Stimulated activated effector memory CD8-positive, alpha-beta T cell treated with anti-CD3 and anti-CD28 coated beads, Interleukin-12 subunit alpha, Interleukin-12 subunit beta, amount 100 ng/mL, for 72 hours (primary cell): ENCODE measurements at regions not wholly inside any gene's neighbourhood (a gene's known extent, or its start where the extent isn't known, plus 50 kb on each side); places are given as distances from the start of the nearest gene placed in this dataset.
A peak's percentile ranks its signal among the peaks of the same experiment; 100 is the strongest.
"Not testable (repeated sequence)": the region's sequence is repeated elsewhere in the genome, so short reads cannot be mapped to it uniquely, and the experiment has no call there.

ENCODE experiments used
- ATAC-seq: fragments of 150-1000 bp; cut with Tn5 transposase; 2 replicates; pipeline ENCODE4 v1.10.0; 2021
- DNase-seq, 2 donors: peaks; one replicate each; pipeline ENCODE4 v3.0.0; 2021 to 2022; ENCODE audit warnings: low spot score in 2 of 2
- H3K27ac Mint-ChIP-seq: one replicate; pipeline ENCODE4 v1.8.0; 2022; ENCODE audit warnings: mild to moderate bottlenecking, mixed read lengths
- H3K36me3 Mint-ChIP-seq: one replicate; pipeline ENCODE4 v1.8.0; 2022; ENCODE audit warnings: mild to moderate bottlenecking, mixed read lengths
- H3K4me1 Mint-ChIP-seq: one replicate; pipeline ENCODE4 v1.8.0; 2022; ENCODE audit warnings: mixed read lengths
- H3K4me3 Mint-ChIP-seq: one replicate; pipeline ENCODE4 v1.8.0; 2022; ENCODE audit warnings: mild to moderate bottlenecking, mixed read lengths
- H3K9me3 Mint-ChIP-seq: one replicate; pipeline ENCODE4 v1.8.0; 2022; ENCODE audit warnings: mixed read lengths

DNA sequence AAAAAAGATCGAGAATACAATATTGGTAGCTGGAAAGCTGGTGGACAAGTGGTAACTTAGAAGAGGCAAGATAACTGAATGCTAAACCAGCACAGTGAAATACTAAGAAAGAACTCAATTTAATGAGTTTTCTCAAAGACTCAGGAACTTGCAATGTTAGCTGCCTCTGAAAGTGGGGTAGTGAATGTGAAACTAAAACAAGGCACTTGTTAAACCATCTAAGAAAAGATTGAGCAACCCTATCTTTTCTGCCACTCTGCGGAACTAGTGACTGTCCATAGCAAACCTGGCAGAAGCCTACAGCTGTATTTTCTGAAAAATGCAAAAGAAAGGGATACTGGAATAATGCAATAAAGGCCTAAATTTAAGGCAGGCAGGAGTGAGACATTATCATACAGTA is 1574.4 kb upstream of the PRR20A start:
- no peak overlapping the region for H3K27ac Mint-ChIP-seq
- peaks cover 10% of the 10 kb centered on the region for H3K9me3 Mint-ChIP-seq
- DNase-seq (no peak), ATAC-seq (no peak)
- H3K36me3 Mint-ChIP-seq, result no peaks in the 10 kb centered on the region
- no peaks in the 10 kb centered on the region for H3K4me1 Mint-ChIP-seq
- H3K4me3 Mint-ChIP-seq, result no peak overlapping the region

DNA sequence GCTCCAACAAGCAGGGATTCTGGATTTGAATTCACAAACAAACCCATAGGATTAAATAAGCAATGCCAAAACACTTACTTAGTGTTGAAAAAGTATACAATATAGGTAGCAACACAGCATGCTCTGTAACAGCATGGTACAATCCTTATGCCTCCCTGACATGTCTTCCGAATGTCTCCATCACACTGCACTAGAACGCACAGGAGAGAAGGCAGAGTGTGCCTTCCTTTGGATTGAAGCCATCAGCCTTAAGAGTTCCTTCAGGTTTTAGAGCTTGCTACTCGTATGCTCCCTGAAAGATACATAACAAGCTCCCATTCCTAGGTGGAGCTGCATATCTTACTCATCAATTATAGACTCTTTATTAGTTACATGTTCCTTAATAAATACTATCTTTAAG is 1573.9 kb upstream of the PRR20A start:
- Mint-ChIP-seq H3K27ac (no peak overlapping the region), H3K4me3 (no peak overlapping the region), H3K4me1 (no peaks in the 10 kb centered on the region), H3K9me3 (peaks cover 10% of the 10 kb centered on the region), H3K36me3 (no peaks in the 10 kb centered on the region)
- ATAC-seq, result no peak
- no peak for DNase-seq

DNA sequence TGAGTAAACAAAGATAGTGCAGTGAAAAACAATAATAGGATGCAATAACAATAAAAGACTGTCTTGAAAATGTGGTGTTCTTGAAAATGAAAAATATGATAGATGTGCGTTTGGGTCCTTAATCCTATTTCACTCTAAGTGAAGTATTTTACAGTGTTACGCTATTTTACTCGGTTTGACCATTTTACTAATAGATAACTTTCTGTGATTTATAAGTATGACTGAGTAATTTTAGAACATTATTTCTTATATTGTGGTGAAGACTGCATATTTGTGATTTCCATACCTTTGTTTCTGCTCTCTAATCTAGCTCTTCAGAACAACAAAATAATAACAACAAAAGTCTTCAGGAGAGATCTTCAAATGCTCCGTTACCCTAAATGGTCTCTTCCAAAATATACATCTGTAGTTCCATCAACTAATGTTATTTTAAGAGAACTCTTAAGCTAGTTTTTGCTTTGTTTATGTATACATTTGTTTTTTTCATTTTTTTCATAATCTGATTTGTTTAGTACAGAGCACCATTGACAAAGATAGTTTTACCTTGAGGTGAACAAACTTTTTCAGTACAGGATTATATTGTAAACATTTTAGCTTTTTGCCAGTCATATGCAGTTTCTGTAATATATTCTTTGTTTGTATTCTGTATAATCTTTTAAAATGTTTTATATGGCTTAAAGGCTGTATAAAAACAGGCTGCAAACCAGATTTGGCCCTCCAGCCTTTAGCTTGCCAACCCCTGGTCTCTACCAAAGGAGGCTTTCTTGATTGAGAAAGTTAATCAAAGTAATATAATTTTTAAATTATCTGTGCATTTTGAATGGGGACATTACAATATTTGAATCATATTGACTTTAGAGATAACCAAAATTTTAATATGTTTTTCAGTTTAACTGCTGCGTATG is 1572.7 kb upstream of the PRR20A start:
- no peak for DNase-seq
- Mint-ChIP-seq H3K9me3 (peaks cover 14% of the 10 kb centered on the region), H3K4me3 (no peak overlapping the region), H3K27ac (no peak overlapping the region), H3K36me3 (no peaks in the 10 kb centered on the region), H3K4me1 (no peaks in the 10 kb centered on the region)
- no peak for ATAC-seq

DNA sequence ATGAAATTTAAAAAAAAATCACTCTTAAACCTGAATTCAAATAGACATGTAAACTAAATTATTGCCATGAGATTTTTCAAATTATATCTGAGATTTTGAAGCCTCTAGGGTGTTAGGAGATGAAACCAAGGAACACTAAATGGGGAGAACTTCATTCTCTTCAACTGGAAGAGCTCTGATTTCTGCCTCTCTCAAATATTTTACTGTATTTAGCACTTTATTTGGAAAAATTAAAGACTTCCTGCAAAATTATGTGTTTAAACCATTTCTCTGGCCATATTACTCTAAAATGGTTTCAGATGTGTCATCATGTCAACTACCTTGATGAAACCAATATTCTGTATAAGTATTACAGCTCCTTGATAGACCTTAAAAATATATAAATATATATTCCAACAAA is 1571.6 kb upstream of the PRR20A start:
- ATAC-seq (no peak), DNase-seq (no peak)
- Mint-ChIP-seq H3K27ac (no peak overlapping the region), H3K4me3 (no peak overlapping the region), H3K9me3 (peaks cover 14% of the 10 kb centered on the region), H3K4me1 (no peaks in the 10 kb centered on the region), H3K36me3 (no peaks in the 10 kb centered on the region)

DNA sequence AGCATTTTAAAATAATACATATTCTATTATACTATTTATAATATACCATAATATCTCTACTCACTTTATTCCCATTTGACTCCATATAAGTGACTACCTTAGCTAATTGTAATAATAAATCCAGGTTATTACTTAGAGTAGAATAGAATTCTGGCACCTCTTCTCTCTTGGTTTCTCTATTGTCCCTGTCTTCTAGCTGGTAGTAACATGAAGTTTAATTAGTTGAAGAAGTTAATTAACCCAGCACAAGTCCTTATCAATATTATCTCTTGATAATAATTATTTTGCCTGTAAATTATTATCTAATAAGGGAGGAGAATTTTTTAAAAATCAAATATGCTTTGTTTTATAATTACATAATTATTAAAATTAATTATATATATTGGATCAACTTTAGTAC is 1571.2 kb upstream of the PRR20A start:
- DNase-seq (no peak), ATAC-seq (no peak)
- Mint-ChIP-seq H3K36me3 (no peaks in the 10 kb centered on the region), H3K27ac (no peak overlapping the region), H3K9me3 (peaks cover 11% of the 10 kb centered on the region), H3K4me3 (no peak overlapping the region), H3K4me1 (no peaks in the 10 kb centered on the region)

DNA sequence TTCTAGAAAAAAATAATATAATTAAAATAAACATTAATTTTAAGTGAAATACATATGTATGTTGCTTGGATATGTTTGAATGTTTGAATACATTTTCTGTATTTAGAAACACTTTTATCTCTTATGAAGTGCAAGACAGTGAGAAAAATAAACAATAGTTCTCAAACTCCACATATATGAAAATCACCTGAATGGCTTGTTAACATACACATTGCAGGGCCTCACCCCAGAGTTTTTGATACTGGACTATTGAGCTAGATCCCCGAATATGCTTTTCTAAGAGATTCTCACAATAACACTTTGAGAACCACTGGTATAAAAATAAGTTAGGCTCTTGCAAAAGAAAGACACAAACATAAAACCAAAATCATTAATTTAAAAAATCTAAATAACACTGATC is 1570.3 kb upstream of the PRR20A start:
- no peak for DNase-seq
- Mint-ChIP-seq H3K36me3 (no peaks in the 10 kb centered on the region), H3K27ac (no peak overlapping the region), H3K4me3 (no peak overlapping the region), H3K4me1 (no peaks in the 10 kb centered on the region), H3K9me3 (peaks cover 11% of the 10 kb centered on the region)
- ATAC-seq, result no peak

DNA sequence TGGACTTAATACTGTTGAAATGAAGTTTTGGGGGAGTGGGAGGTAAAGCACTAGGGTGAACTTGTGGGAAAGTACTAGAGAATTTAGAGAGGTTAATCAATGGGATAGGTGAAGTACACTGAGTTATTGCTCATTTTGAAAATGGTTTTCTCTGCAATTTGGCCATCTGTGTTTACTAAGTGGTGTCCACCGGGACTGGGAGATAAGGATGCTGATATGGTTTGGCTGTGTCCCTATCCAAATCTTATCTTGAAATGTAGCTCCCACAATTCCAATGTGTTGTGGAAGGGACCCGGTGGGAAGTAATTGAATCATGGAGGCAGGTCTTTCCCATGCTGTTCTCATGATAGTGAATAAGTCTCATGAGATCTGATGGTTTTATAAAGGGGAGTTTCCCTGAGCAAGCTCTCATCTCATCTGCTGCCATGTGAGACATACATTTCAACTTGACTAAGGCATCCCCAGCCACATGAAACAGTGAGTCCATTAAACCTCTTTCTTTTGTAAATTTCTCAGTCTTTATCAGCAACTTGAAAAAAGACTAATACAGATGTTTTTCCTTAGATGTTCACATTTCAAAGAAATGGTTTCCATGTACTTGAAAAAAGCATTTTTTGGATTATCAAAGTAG is 1569.4 kb upstream of the PRR20A start:
- DNase-seq (no peak), ATAC-seq (no peak)
- Mint-ChIP-seq H3K9me3 (peaks cover 19% of the 10 kb centered on the region), H3K4me3 (no peak overlapping the region), H3K4me1 (no peaks in the 10 kb centered on the region), H3K27ac (no peak overlapping the region), H3K36me3 (no peaks in the 10 kb centered on the region)

DNA sequence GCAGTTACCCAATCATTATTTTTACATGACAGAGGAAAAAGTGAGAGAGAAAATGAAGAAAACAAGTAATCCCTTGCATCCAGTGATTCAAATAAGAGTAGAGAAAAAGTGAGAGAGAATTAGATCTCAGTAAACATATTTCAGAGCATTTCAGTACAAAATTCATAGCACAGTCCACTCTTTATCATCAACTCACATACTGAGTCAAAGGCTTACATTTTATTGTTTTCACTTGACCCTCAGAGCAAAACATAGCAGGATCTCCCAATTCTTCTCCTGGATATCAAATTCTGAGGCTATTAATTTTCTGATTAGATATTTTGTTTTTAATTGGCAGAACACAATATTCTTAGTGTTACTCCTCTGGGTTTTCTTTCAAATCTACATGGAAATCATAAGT is 1568.3 kb upstream of the PRR20A start:
- ATAC-seq (no peak), DNase-seq (no peak)
- peaks cover 19% of the 10 kb centered on the region for H3K9me3 Mint-ChIP-seq
- no peaks in the 10 kb centered on the region for H3K36me3 Mint-ChIP-seq
- no peak overlapping the region for H3K4me3 Mint-ChIP-seq
- no peak overlapping the region for H3K27ac Mint-ChIP-seq
- H3K4me1 Mint-ChIP-seq, result no peaks in the 10 kb centered on the region

DNA sequence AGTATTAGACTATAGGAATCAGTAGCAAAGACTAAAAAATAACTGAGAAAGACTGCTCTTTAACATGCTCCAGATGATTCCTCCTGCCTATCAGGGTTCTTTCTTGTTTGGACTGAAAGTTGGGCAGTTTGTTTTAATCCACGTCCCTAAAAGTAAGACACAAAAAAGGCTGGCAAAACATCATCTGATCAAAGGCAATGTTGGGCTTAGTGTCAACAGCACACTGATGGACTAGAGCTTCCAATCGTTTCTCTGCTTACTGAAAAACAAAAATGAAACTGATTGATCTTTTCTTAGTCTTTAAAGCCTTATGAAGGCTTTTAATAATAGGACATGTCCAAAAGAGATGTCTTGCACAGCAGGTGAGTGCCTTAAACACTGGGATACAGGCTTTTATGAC is 1567.9 kb upstream of the PRR20A start:
- no peaks in the 10 kb centered on the region for H3K36me3 Mint-ChIP-seq
- peaks cover 23% of the 10 kb centered on the region for H3K9me3 Mint-ChIP-seq
- H3K4me1 Mint-ChIP-seq, result no peaks in the 10 kb centered on the region
- no peak overlapping the region for H3K4me3 Mint-ChIP-seq
- ATAC-seq, result no peak
- H3K27ac Mint-ChIP-seq, result no peak overlapping the region
- DNase-seq, result no peak

DNA sequence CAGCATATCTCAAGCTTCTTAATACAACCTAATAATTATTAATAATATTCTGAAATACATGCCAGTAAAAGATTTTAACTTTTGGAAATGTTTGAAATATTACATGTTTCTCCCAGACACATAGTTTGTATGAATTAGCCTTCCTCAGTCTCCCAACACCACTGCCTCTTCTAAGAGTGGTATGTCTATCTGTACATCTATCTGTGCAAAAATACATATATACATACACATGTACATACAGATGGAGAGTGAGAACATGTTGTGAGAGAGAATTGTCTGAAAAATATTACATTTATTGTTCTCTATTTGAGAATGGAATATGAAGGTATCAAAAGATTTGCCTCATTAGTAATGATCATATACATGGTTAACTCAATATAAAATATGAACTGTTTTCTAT is 1567.2 kb upstream of the PRR20A start:
- H3K4me3 Mint-ChIP-seq, result no peak overlapping the region
- no peak for ATAC-seq
- H3K4me1 Mint-ChIP-seq, result no peaks in the 10 kb centered on the region
- no peak overlapping the region for H3K27ac Mint-ChIP-seq
- no peak for DNase-seq
- no peaks in the 10 kb centered on the region for H3K36me3 Mint-ChIP-seq
- peaks cover 26% of the 10 kb centered on the region for H3K9me3 Mint-ChIP-seq

DNA sequence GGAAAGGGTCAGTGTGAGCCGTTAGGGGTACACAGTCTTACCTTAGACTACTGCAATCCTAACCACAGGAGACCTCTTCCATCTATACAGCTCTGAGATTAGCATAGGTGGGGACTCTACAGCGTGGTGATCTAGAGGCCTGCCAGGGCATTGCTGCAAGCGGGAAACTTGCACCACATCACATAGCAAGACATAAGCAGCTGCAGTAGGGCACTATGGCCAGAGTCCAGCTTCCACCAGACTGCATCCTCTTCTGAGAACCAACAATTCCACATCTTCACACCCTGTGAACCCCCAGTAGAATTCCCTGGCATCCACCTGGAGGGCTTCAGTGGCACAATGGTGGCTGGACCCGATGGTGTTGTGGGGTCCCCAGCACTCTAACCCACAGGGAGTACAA is 1564.3 kb upstream of the PRR20A start:
- H3K4me1 Mint-ChIP-seq, result no peaks in the 10 kb centered on the region
- ATAC-seq (peak; percentile 42), DNase-seq (no peak)
- peaks cover 25% of the 10 kb centered on the region for H3K9me3 Mint-ChIP-seq
- no peak overlapping the region for H3K4me3 Mint-ChIP-seq
- H3K36me3 Mint-ChIP-seq, result no peaks in the 10 kb centered on the region
- no peak overlapping the region for H3K27ac Mint-ChIP-seq

DNA sequence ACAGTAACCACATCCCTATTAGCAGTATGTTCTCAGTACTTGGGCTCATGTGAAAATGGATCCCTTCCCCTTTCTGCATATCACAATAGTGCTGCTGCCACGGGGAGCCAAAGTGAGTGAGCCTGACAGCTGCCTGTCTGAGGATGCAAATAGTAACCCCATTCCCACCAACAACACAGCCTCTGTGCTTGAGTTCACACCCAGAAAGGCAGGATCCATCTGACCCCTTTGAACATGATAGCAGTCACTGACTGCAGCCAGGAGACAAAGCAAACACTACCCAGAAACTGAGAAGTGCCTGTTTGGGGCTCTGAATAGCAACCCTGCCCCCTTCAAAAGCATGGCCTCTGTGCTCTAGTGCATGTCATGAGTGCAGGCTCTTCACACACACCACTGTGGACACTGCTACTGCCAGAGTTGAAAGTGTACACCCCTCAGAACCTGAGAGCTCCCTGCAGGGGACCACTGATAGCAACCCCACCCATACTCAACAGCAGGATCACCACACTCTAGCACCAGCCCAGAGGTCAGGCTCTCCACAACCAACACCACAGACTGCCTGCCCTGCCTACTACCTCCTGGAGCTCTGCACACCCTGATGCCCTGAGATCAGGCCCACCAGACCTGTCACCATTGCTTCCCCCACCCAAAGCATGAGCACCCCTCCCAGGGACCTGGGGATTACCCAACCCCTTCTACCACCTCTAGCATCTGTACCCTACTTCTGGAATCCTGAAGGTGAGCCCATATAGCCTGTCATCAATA is 1563.5 kb upstream of the PRR20A start:
- H3K4me1 Mint-ChIP-seq, result no peaks in the 10 kb centered on the region

DNA sequence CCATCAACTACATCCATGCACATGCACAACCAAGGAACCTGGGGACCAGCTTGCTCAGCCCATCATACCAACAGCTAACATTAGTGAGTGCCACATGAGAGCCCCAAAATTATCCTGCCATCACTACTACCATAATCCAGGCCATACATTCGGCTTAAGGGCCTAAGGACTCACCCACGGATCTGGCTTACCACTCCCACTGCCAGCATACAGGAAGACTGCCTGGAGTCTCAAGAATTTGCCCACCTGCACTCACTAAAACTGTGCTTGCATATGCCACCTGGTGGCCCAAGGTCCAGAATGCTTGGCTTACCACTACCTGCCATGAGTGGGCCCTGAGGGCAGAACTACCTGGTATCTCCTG is 1562.9 kb upstream of the PRR20A start:
- H3K4me1 Mint-ChIP-seq, result no peaks in the 10 kb centered on the region
- no peak overlapping the region for H3K27ac Mint-ChIP-seq
- ATAC-seq, result peak; percentile 24

More for the DNA sequence above, 1563.5 kb upstream of the PRR20A start:
- DNase-seq, result no peak
- no peak for ATAC-seq
- no peaks in the 10 kb centered on the region for H3K36me3 Mint-ChIP-seq
- no peak overlapping the region for H3K4me3 Mint-ChIP-seq
- no peak overlapping the region for H3K27ac Mint-ChIP-seq
- peaks cover 23% of the 10 kb centered on the region for H3K9me3 Mint-ChIP-seq

DNA sequence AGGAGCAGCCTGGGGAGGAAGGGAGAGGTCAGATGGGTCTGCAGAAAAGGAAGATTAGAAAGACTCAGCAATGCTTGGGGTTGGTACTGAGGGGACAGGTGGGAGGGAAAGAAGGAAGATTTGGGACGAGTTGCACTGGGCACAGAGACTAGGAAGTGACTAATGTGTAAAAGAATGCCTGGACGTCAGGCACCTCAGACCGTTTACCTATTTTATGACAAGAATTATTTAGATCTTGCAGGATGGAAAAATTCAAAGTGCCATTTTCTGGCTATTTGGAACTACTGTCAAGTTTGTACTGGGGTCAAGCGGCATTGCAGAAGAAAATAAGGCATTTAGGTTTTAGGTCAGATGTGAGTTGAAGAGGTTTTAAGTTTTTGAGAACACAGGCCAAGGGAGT is 1558.4 kb upstream of the PRR20A start:
- H3K27ac Mint-ChIP-seq, H3K36me3 Mint-ChIP-seq, ATAC-seq, H3K4me3 Mint-ChIP-seq, H3K4me1 Mint-ChIP-seq, DNase-seq: not testable (repeated sequence)
- H3K9me3 Mint-ChIP-seq, result peaks cover 16% of the 10 kb centered on the region

More for the DNA sequence above, 1562.9 kb upstream of the PRR20A start:
- Mint-ChIP-seq H3K4me3 (no peak overlapping the region), H3K36me3 (no peaks in the 10 kb centered on the region), H3K9me3 (peaks cover 21% of the 10 kb centered on the region)
- no peak for DNase-seq

DNA sequence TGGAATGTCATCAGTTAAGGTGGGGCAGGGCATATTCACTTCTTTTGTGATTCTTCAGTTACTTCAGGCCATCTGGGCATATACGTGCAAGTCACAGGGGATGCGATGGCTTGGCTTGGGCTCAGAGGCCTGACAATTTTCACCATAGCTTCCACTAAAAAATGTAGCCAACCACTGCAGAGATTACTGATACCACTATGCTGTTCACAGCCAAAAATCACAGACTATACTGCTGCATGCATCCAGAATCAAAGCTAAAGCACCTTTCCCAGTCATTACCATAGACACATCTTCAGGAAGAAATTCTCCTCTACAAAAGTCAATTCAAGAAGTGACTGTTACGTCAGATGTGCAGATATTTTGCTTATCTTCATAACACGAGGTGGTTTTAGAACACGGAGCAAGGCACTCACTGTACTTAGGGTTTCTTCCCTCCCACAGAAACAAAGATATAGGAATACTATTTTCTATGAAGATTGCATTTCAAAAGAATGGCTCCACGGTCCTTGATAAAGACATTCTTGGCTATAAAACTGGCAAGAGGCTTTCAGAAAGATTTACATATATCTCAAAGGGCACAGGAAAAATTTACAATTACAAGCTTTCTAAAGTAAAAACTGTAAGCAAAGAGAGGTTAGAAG is 1556.6 kb upstream of the PRR20A start:
- Mint-ChIP-seq H3K4me3 (no peak overlapping the region), H3K9me3 (peaks cover 12% of the 10 kb centered on the region), H3K36me3 (no peaks in the 10 kb centered on the region), H3K27ac (no peak overlapping the region), H3K4me1 (no peaks in the 10 kb centered on the region)
- ATAC-seq (no peak), DNase-seq (no peak)
